Neuronal stem cell (in vitro differentiated cells): ENCODE measurements at regions not wholly inside any gene's neighbourhood (a gene's known extent, or its start where the extent isn't known, plus 50 kb on each side); places are given as distances from the start of the nearest gene placed in this dataset.
A peak's percentile ranks its signal among the peaks of the same experiment; 100 is the strongest.

ENCODE experiments used
- DNase-seq: peaks from one replicate; pipeline ENCODE4 v3.0.0-alpha.2; 2013; ENCODE audit warnings: low spot score
- H2AFZ ChIP-seq: one replicate; pipeline ENCODE4 v1.6.1; 2013; ENCODE audit warnings: mild to moderate bottlenecking, low read length, inconsistent platforms
- H2AK5ac ChIP-seq: 2 replicates; pipeline ENCODE4 v1.6.1; 2013; ENCODE audit warnings: low read depth, mild to moderate bottlenecking, inconsistent platforms, low read length, moderate library complexity, mixed read lengths
- H2BK120ac ChIP-seq: 2 replicates; pipeline ENCODE4 v1.6.1; 2013; ENCODE audit warnings: low read depth, mild to moderate bottlenecking, inconsistent platforms, low read length, moderate library complexity, mixed read lengths
- H2BK12ac ChIP-seq: one replicate; pipeline ENCODE4 v1.6.1; 2013; ENCODE audit warnings: low read length, inconsistent platforms
- H2BK15ac ChIP-seq: 2 replicates; pipeline ENCODE4 v1.6.1; 2013; ENCODE audit warnings: mild to moderate bottlenecking, low read length, inconsistent platforms, mixed read lengths
- H2BK5ac ChIP-seq: one replicate; pipeline ENCODE4 v1.6.1; 2013; ENCODE audit warnings: inconsistent platforms, mild to moderate bottlenecking, low read length, moderate library complexity
- H3K14ac ChIP-seq: one replicate; pipeline ENCODE4 v1.6.1; 2013; ENCODE audit warnings: low read length, inconsistent platforms
- H3K18ac ChIP-seq: 2 replicates; pipeline ENCODE4 v1.6.1; 2013; ENCODE audit warnings: low read length, inconsistent platforms
- H3K23ac ChIP-seq: 2 replicates; pipeline ENCODE4 v1.6.1; 2013; ENCODE audit warnings: low read depth, mild to moderate bottlenecking, mixed read lengths, low read length, inconsistent platforms; ENCODE audit not compliant: poor library complexity
- H3K27ac ChIP-seq: replicated peaks from 3 replicates; pipeline ENCODE4 v1.5.1; 2013; ENCODE audit warnings: low read length, inconsistent platforms
- H3K27me3 ChIP-seq, 3 experiments: 2 replicates each; pipeline ENCODE4 v1.6.1; 2013; ENCODE audit warnings: low read length in 3 of 3, mild to moderate bottlenecking in 2 of 3, inconsistent platforms in 1 of 3, low read depth in 1 of 3, mixed read lengths in 1 of 3, moderate library complexity in 1 of 3; ENCODE audit not compliant: control insufficient read depth in 3 of 3, insufficient read depth in 3 of 3
- H3K36me3 ChIP-seq, 2 donors: replicated peaks in 1 of 2; 2 replicates each; pipeline ENCODE4 v1.6.1; 2013; ENCODE audit warnings: low read length in 2 of 2; ENCODE audit not compliant: control insufficient read depth in 2 of 2, insufficient read depth in 2 of 2
- H3K4ac ChIP-seq: 2 replicates; pipeline ENCODE4 v1.6.1; 2013; ENCODE audit warnings: inconsistent platforms, mild to moderate bottlenecking, low read length, moderate library complexity
- H3K4me1 ChIP-seq, 2 donors: 1 replicate in 1 of 2; 2 replicates in 1 of 2; pipeline ENCODE4 v1.6.1; 2013; ENCODE audit warnings: low read length in 2 of 2, low read depth in 1 of 2; ENCODE audit not compliant: control insufficient read depth in 2 of 2, insufficient read depth in 1 of 2
- H3K4me2 ChIP-seq: one replicate; pipeline ENCODE4 v1.6.1; 2013; ENCODE audit warnings: mild to moderate bottlenecking, low read length, inconsistent platforms; ENCODE audit not compliant: insufficient read depth, poor library complexity, severe bottlenecking
- H3K4me3 ChIP-seq, 2 donors: 2 replicates each; pipeline ENCODE4 v1.5.1; 2013; ENCODE audit warnings: low read length in 2 of 2, mild to moderate bottlenecking in 2 of 2, inconsistent platforms in 1 of 2, moderate library complexity in 1 of 2
- H3K79me1 ChIP-seq: one replicate; pipeline ENCODE4 v1.6.1; 2013; ENCODE audit warnings: low read depth, mild to moderate bottlenecking, inconsistent platforms, low read length, moderate library complexity
- H3K9ac ChIP-seq: one replicate; pipeline ENCODE4 v1.6.1; 2013; ENCODE audit warnings: mild to moderate bottlenecking, low read depth, low read length, inconsistent platforms; ENCODE audit not compliant: poor library complexity
- H3K9me3 ChIP-seq, 2 donors: replicated peaks in 1 of 2; 2 replicates each; pipeline versions ENCODE3 to v1.6.1; 2013; ENCODE audit warnings: low read length in 2 of 2, mild to moderate bottlenecking in 2 of 2, inconsistent platforms in 1 of 2, low read depth in 1 of 2, mixed read lengths in 1 of 2, moderate library complexity in 1 of 2; ENCODE audit not compliant: control insufficient read depth in 2 of 2, insufficient read depth in 1 of 2
- H4K8ac ChIP-seq: one replicate; pipeline ENCODE4 v1.6.1; 2013; ENCODE audit warnings: low read depth, mild to moderate bottlenecking, inconsistent platforms, low read length, moderate library complexity
- H4K91ac ChIP-seq: one replicate; pipeline ENCODE4 v1.6.1; 2013; ENCODE audit warnings: low read length, low read depth, mild to moderate bottlenecking, inconsistent platforms; ENCODE audit not compliant: poor library complexity
- WGBS, 2 donors: extraction: QIAGEN DNeasy Blood & Tissue Kit; methylation state at CpG; one replicate each; pipeline ENCODE4 v1.1.7; 2013; ENCODE audit warnings: missing lambda C conversion rate in 2 of 2, mixed read lengths in 1 of 2; ENCODE audit not compliant: insufficient read length in 2 of 2, insufficient replicate concordance in 1 of 2; ENCODE audit errors: extremely low coverage in 2 of 2; 5-methylcytosine and 5-hydroxymethylcytosine counted together

DNA sequence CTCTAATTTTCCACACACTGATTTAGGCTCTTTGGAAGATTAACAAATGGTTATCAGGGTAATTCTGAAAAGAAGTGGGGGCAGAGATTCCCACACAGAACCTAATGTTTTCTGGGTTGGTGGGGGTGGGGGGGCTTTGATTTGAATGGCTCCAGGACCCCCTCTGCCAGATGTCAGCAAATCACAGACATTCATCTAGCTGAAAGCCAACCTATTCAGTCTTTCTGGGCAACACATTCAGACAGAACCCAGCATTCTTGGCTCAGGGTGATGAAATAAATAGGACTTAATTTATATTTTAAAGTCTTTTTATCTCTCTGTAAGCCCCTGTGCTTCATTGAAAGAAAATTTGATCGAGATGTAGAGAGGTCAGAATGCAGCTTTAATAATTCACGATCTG, 533.2 kb downstream of the XYLT1 start:
- Histone ChIP-seq H3K18ac (no peak overlapping the region), H4K91ac (no peak overlapping the region), H3K4me3 (no peak overlapping the region), H2BK15ac (no peak overlapping the region), H2BK12ac (no peak overlapping the region), H3K4me1 (no peaks in the 10 kb centered on the region), H3K23ac (no peak overlapping the region), H2BK5ac (no peak overlapping the region), H3K36me3 (no peaks in the 10 kb centered on the region), H2BK120ac (no peak overlapping the region), H3K27me3 (no peaks in the 10 kb centered on the region), H3K9ac (no peak overlapping the region), H2AK5ac (no peak overlapping the region), H3K14ac (no peak overlapping the region), H3K4me2 (no peak overlapping the region), H3K27ac (no peak overlapping the region), H3K9me3 (no peaks in the 10 kb centered on the region), H3K79me1 (no peaks in the 10 kb centered on the region), H2AFZ (no peak overlapping the region), H4K8ac (no peak overlapping the region), H3K4ac (no peak overlapping the region)
- DNase-seq: no peak
- no CpG with 5 or more reads among the region's 2 CpGs for WGBS, 2 donors

DNA sequence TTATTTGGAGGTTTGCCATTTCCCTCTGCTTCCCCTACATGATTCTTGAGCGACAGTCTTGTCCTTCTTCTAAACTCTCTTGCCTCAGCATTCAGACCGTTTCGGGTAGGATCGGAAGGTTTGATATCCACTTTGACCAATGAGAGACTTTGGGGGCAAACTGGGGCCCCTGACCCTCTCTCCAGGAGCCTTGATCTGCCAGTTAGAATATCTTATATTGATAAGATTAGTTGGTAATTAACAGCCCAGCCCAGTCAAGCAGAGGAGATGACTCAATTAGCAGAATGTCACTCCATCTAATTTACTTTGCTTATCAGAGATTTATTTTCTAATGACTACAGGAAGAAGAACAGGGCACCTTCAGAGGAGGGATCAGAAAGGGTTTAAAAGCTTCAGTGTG, 532.8 kb downstream of the XYLT1 start:
- no peak for DNase-seq
- H3K18ac ChIP-seq: no peak overlapping the region
- H3K14ac ChIP-seq: no peak overlapping the region
- no peak overlapping the region for H2BK12ac ChIP-seq
- H2BK15ac ChIP-seq: no peak overlapping the region
- H3K27ac ChIP-seq: no peak overlapping the region
- no peaks in the 10 kb centered on the region for H3K4me1 ChIP-seq
- no peak overlapping the region for H3K4me3 ChIP-seq
- H3K4me2 ChIP-seq: no peak overlapping the region
- no peak overlapping the region for H2BK120ac ChIP-seq
- H2AFZ ChIP-seq: no peak overlapping the region
- no CpG with 5 or more reads among the region's 4 CpGs for WGBS, 2 donors
- H4K8ac ChIP-seq: no peak overlapping the region
- H3K27me3 ChIP-seq: no peaks in the 10 kb centered on the region
- no peak overlapping the region for H3K9ac ChIP-seq
- H3K79me1 ChIP-seq: no peaks in the 10 kb centered on the region
- no peak overlapping the region for H3K23ac ChIP-seq
- H4K91ac ChIP-seq: no peak overlapping the region
- no peaks in the 10 kb centered on the region for H3K9me3 ChIP-seq
- H2AK5ac ChIP-seq: no peak overlapping the region
- H3K4ac ChIP-seq: no peak overlapping the region
- no peaks in the 10 kb centered on the region for H3K36me3 ChIP-seq
- H2BK5ac ChIP-seq: no peak overlapping the region

DNA sequence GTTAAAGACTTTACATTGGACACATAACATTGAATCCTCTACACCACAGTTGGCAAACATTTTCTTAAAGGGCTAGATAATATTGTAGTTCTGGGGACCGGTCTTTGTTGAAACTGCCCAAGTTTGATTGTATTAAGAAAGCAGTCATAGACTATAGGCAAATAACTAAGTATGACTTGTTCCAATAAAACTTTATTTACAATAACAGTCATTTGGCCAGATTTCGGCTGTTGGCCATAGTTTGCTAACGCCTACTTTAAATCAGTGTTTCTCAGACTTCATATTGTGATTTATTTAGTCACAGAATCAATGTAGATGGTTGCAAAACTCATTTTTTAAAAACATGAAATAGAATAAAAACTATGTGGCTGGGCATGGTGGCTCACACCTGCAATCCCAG, 531.8 kb downstream of the XYLT1 start:
- Histone ChIP-seq H3K4ac (no peak overlapping the region), H2BK12ac (no peak overlapping the region), H3K23ac (no peak overlapping the region), H3K4me3 (no peak overlapping the region), H2BK120ac (no peak overlapping the region), H3K36me3 (no peaks in the 10 kb centered on the region), H3K9me3 (no peaks in the 10 kb centered on the region), H2AK5ac (no peak overlapping the region), H2BK15ac (no peak overlapping the region), H3K9ac (no peak overlapping the region), H4K8ac (no peak overlapping the region), H2BK5ac (no peak overlapping the region), H3K18ac (no peak overlapping the region), H2AFZ (no peak overlapping the region), H3K4me2 (no peak overlapping the region), H3K27me3 (no peaks in the 10 kb centered on the region), H3K79me1 (no peaks in the 10 kb centered on the region), H3K4me1 (peaks cover 0 to 5% of the 10 kb centered on the region in 2 donors), H3K14ac (no peak overlapping the region), H4K91ac (no peak overlapping the region), H3K27ac (no peak overlapping the region)
- WGBS, 2 donors: no CpG with 5 or more reads among the region's 3 CpGs
- no peak for DNase-seq

DNA sequence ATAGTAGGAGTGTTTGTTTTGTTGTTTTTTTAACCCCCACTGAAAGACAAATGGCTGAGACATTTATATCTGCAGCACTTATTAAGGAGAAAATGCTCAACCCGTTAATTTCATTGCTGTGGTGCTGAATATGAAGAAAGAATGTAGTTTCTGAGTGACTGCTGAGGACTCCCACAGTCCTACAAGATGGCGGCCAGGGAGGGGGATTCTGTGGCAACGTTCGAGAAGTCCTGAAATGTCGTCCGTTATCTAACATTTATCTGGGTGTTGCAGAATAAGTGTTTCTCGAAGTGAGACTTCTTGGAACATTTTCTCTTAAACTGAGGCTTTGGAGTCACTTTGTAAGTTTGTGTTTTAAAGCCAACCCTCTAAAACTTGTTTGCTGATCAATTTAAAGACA, 530.4 kb downstream of the XYLT1 start:
- H2BK5ac ChIP-seq: no peak overlapping the region
- no peak overlapping the region for H4K8ac ChIP-seq
- WGBS, 2 donors: no CpG with 5 or more reads among the region's 7 CpGs
- no peak for DNase-seq
- H3K36me3 ChIP-seq: no peaks in the 10 kb centered on the region
- H3K14ac ChIP-seq: no peak overlapping the region
- no peak overlapping the region for H2AK5ac ChIP-seq
- no peak overlapping the region for H3K23ac ChIP-seq
- H2AFZ ChIP-seq: peak overlapping the region; percentile 9
- H3K9ac ChIP-seq: no peak overlapping the region
- peaks cover 0 to 8% of the 10 kb centered on the region in 2 donors for H3K4me1 ChIP-seq
- no peak overlapping the region for H4K91ac ChIP-seq
- no peaks in the 10 kb centered on the region for H3K79me1 ChIP-seq
- H3K18ac ChIP-seq: no peak overlapping the region
- no peak overlapping the region for H2BK15ac ChIP-seq
- no peaks in the 10 kb centered on the region for H3K27me3 ChIP-seq
- no peaks in the 10 kb centered on the region for H3K9me3 ChIP-seq
- no peak overlapping the region for H3K4me3 ChIP-seq
- no peak overlapping the region for H2BK120ac ChIP-seq
- H3K27ac ChIP-seq: no peak overlapping the region
- no peak overlapping the region for H3K4ac ChIP-seq
- H3K4me2 ChIP-seq: no peak overlapping the region
- H2BK12ac ChIP-seq: no peak overlapping the region
